Gastroesophageal sphincter (tissue), 4 donors: ENCODE measurements at regions not wholly inside any gene's neighbourhood (a gene's known extent, or its start where the extent isn't known, plus 50 kb on each side); places are given as distances from the start of the nearest gene placed in this dataset.

Source experiments
- ATAC-seq: fragments of 150-250 bp; one replicate; pipeline ENCODE4 v1.9.1; 2016; ENCODE audit warnings: mild to moderate bottlenecking, moderate library complexity
- H3K27ac ChIP-seq, 4 donors: fragments of 200-600 bp; sonication (generic) in 3 of 4; 1 replicate in 3 of 4; 2 replicates in 1 of 4; pipeline ENCODE4 v1.5.1; 2016 to 2019
- H3K27me3 ChIP-seq: fragments of 200-600 bp; sonication (generic); one replicate; pipeline ENCODE4 v1.5.1; 2019
- H3K36me3 ChIP-seq, 2 donors: fragments of 200-600 bp; sonication (generic); one replicate each; pipeline ENCODE4 v1.5.1; 2019; ENCODE audit warnings: control low read depth in 1 of 2
- H3K4me1 ChIP-seq, 3 donors: fragments of 200-600 bp; sonication (generic); 1 replicate in 2 of 3; 2 replicates in 1 of 3; pipeline ENCODE4 v1.5.1; 2016 to 2019; ENCODE audit warnings: control low read depth in 2 of 3
- H3K4me3 ChIP-seq, 2 donors: fragments of 200-600 bp; sonication (generic); one replicate each; pipeline ENCODE4 v1.5.1; 2019; ENCODE audit warnings: mild to moderate bottlenecking in 1 of 2, moderate library complexity in 1 of 2
- H3K9me3 ChIP-seq, 3 donors: fragments of 200-600 bp; sonication (generic); one replicate each; pipeline ENCODE4 v1.5.1; 2017 to 2019; ENCODE audit warnings: control low read depth in 2 of 3
- CTCF ChIP-seq, 4 experiments: fragments of 200-600 bp in 2 of 4; fragments of 450-650 bp in 2 of 4; sonication (generic) in 1 of 4; IDR thresholded peaks; one replicate each; pipeline ENCODE4 v1.5.1; 2017 to 2019; ENCODE audit warnings: antibody characterized with exemption in 4 of 4, mild to moderate bottlenecking in 2 of 4, moderate library complexity in 2 of 4
- EP300 ChIP-seq: sonication (generic); formaldehyde crosslinking; IDR thresholded peaks from one replicate; pipeline ENCODE4 v1.6.1; 2017; ENCODE audit warnings: antibody characterized with exemption, mild to moderate bottlenecking
- POLR2A ChIP-seq, 2 donors: fragments of 450-650 bp; IDR thresholded peaks; one replicate each; pipeline ENCODE4 v1.6.1; 2017; ENCODE audit warnings: antibody characterized with exemption in 2 of 2, mild to moderate bottlenecking in 2 of 2, moderate library complexity in 1 of 2
- POLR2AphosphoS5 ChIP-seq: sonication (generic); formaldehyde crosslinking; IDR thresholded peaks from one replicate; pipeline ENCODE4 v1.6.1; 2017; ENCODE audit warnings: antibody characterized with exemption
- WGBS, 2 donors: methylation state at CpG; one replicate each; pipeline ENCODE4 v1.1.5; 2018; ENCODE audit warnings: low coverage in 1 of 2; 5-methylcytosine and 5-hydroxymethylcytosine counted together

GRCh38 chr18:23356915-23357601 is 96.0 kb upstream of the RIOK3 start:
- Histone ChIP-seq H3K4me3 (no peak overlapping the region), H3K4me1 (peaks cover 3 to 35% (median 17%) of the 10 kb centered on the region in 3 donors)

DNA sequence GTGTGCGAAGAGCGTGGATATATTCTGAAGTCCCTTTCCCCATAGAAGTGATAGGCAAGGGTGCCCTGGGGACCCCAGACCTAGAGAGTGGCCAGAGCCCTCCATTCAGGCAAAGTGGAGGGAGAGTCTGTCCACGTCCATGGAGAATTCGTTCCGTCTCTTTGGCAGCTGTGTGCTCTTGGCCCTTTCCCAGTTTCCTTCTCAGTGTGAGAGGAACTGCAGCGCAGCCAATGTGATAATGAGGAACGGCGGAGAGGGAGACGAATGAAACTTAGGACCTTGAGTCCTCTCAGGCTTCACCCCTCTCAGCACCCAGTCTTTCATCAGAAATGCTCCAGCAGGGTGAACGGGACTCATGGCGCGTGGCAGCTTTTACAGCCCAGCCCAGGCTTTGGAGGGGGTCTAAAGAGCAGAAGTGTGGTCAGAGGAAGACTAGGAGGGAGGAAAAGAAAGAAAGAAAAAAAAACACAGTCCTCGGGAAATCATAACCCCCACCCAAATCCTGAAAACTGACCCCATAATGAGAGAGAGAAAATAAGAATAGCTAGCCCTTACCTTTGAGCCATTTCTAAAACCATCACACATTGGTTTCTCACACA is 95.0 kb upstream of the RIOK3 start:
- Histone ChIP-seq H3K9me3 (no peaks in the 10 kb centered on the region), H3K36me3 (no peaks in the 10 kb centered on the region), H3K27me3 (no peaks in the 10 kb centered on the region), H3K4me1 (peaks cover 3 to 35% (median 17%) of the 10 kb centered on the region in 3 donors), H3K27ac (peak overlapping the region; percentile 39 to 77 (median 69)), H3K4me3 (peak overlapping the region in 1 of 2 donors; percentile 23)
- peak; percentile 27 for ATAC-seq
- 3 to 46% methylated on average over 7 to 11 of the region's 13 CpGs for WGBS, 2 donors
- no peak for TF ChIP-seq POLR2AphosphoS5
- no peak for TF ChIP-seq CTCF (IDR thresholded peaks at IDR 0.05)
- no peak for TF ChIP-seq EP300
- no peak for TF ChIP-seq POLR2A (IDR thresholded peaks at IDR 0.05)

More at GRCh38 chr18:23356915-23357601, 96.0 kb upstream of the RIOK3 start:
- H3K27me3 ChIP-seq: no peaks in the 10 kb centered on the region
- peak; percentile 63 for ATAC-seq
- TF ChIP-seq POLR2AphosphoS5 (peak; percentile 48), POLR2A (IDR thresholded peaks at IDR 0.05) (no peak)
- peak overlapping the region; percentile 39 to 77 (median 69) for H3K27ac ChIP-seq
- H3K9me3 ChIP-seq: no peaks in the 10 kb centered on the region
- 0 to 17% methylated on average over 2 of the region's 2 CpGs for WGBS, 2 donors
- H3K36me3 ChIP-seq: no peaks in the 10 kb centered on the region

- ATAC-seq: no peak
- no peak overlapping the region for H3K4me3 ChIP-seq
- WGBS, 2 donors: 88 to 90% methylated on average over 3 to 8 of the region's 9 CpGs
- H3K27ac ChIP-seq: peak overlapping the region in 2 of 4 donors; percentile 67 to 71
- no peaks in the 10 kb centered on the region for H3K9me3 ChIP-seq
- no peaks in the 10 kb centered on the region for H3K27me3 ChIP-seq
- no peaks in the 10 kb centered on the region for H3K36me3 ChIP-seq
- no peak for TF ChIP-seq POLR2A (IDR thresholded peaks at IDR 0.05)
- no peak for TF ChIP-seq EP300
- no peak for TF ChIP-seq CTCF (IDR thresholded peaks at IDR 0.05)
- TF ChIP-seq POLR2AphosphoS5: no peak
- peaks cover 3 to 35% (median 17%) of the 10 kb centered on the region in 3 donors for H3K4me1 ChIP-seq
These were observed 93.7 kb upstream of the RIOK3 start for GRCh38 chr18:23359421-23359820.

GRCh38 chr18:23363865-23364570 is 89.1 kb upstream of the RIOK3 start:
- no peaks in the 10 kb centered on the region for H3K36me3 ChIP-seq
- H3K4me3 ChIP-seq: no peak overlapping the region
- TF ChIP-seq CTCF (IDR thresholded peaks at IDR 0.05): no peak
- TF ChIP-seq POLR2A (IDR thresholded peaks at IDR 0.05): no peak
- no peak for TF ChIP-seq POLR2AphosphoS5
- TF ChIP-seq EP300: no peak
- no peaks in the 10 kb centered on the region for H3K27me3 ChIP-seq
- ATAC-seq: no peak
- 86 to 95% methylated on average over 6 of the region's 6 CpGs for WGBS, 2 donors
- H3K27ac ChIP-seq: no peak overlapping the region
- peaks cover 0 to 8% (median 0%) of the 10 kb centered on the region in 3 donors for H3K4me1 ChIP-seq
- H3K9me3 ChIP-seq: no peaks in the 10 kb centered on the region

DNA sequence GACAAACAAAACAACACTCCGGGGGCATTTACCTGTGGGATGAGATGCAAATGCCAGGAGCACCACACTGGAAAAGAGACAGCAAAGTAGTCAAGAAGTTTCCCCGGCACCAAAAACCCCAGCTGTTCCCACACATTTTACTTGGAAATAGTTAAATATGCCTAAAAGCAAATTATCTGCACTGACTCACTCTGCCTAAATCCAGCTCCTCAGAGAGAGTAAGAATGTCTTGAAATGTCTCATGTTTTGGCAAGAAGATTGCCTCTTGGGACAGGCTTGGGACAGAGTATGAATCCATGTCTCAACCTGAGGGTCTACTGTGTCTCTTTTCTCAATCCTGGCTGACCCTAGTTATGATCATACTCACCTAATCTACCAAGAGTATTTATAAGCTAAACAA is 87.5 kb upstream of the RIOK3 start:
- Histone ChIP-seq H3K4me3 (no peak overlapping the region), H3K27ac (peak overlapping the region in 2 of 4 donors; percentile 14 to 47), H3K4me1 (peaks cover 0 to 6% (median 0%) of the 10 kb centered on the region in 3 donors), H3K36me3 (no peaks in the 10 kb centered on the region), H3K27me3 (no peaks in the 10 kb centered on the region), H3K9me3 (no peaks in the 10 kb centered on the region)
- no CpG with 5 or more reads among the region's 2 CpGs for WGBS, 2 donors
- TF ChIP-seq CTCF (IDR thresholded peaks at IDR 0.05) (no peak), POLR2A (IDR thresholded peaks at IDR 0.05) (no peak), POLR2AphosphoS5 (no peak), EP300 (no peak)
- peak; percentile 89 for ATAC-seq
